MG63 (cell line): ENCODE measurements at regions not wholly inside any gene's neighbourhood (a gene's known extent, or its start where the extent isn't known, plus 50 kb on each side); places are given as distances from the start of the nearest gene placed in this dataset.

Experiments used
- DNase-seq: peaks from one replicate; pipeline ENCODE4 v3.0.0-alpha.2; 2020
- H3K27me3 ChIP-seq: fragments of 250-450 bp; sonication (Bioruptor Pico); 2 replicates; pipeline ENCODE4 v1.5.1; 2020; ENCODE audit warnings: mild to moderate bottlenecking, moderate library complexity
- H3K36me3 ChIP-seq: fragments of 250-450 bp; sonication (Bioruptor Pico); 2 replicates; pipeline ENCODE4 v1.5.1; 2020; ENCODE audit warnings: mild to moderate bottlenecking, moderate library complexity
- H3K4me3 ChIP-seq: fragments of 250-450 bp; sonication (Bioruptor Pico); 2 replicates; pipeline ENCODE4 v1.5.1; 2020; ENCODE audit warnings: mild to moderate bottlenecking, moderate library complexity
- H3K9me3 ChIP-seq: fragments of 250-450 bp; sonication (Bioruptor Pico); 2 replicates; pipeline ENCODE4 v1.5.1; 2020; ENCODE audit warnings: mild to moderate bottlenecking, moderate library complexity

GRCh38 chr2:201978333-201978732, 55.3 kb upstream of the FZD7 start:
- H3K27me3 ChIP-seq = no peaks in the 10 kb centered on the region

GRCh38 chr2:201978986-201979385, 54.7 kb upstream of the FZD7 start:
- Histone ChIP-seq H3K9me3 (no peaks in the 10 kb centered on the region), H3K27me3 (no peaks in the 10 kb centered on the region), H3K36me3 (no peaks in the 10 kb centered on the region), H3K4me3 (no peak overlapping the region)
- peak; percentile 22 for DNase-seq

More at GRCh38 chr2:201978333-201978732, 55.3 kb upstream of the FZD7 start:
- Histone ChIP-seq H3K9me3 (no peaks in the 10 kb centered on the region), H3K4me3 (no peak overlapping the region), H3K36me3 (no peaks in the 10 kb centered on the region)
- DNase-seq = no peak

GRCh38 chr2:201980389-201980821, 53.2 kb upstream of the FZD7 start:
- Histone ChIP-seq H3K9me3 (no peaks in the 10 kb centered on the region), H3K27me3 (no peaks in the 10 kb centered on the region), H3K4me3 (no peak overlapping the region), H3K36me3 (no peaks in the 10 kb centered on the region)
- DNase-seq = no peak

DNA sequence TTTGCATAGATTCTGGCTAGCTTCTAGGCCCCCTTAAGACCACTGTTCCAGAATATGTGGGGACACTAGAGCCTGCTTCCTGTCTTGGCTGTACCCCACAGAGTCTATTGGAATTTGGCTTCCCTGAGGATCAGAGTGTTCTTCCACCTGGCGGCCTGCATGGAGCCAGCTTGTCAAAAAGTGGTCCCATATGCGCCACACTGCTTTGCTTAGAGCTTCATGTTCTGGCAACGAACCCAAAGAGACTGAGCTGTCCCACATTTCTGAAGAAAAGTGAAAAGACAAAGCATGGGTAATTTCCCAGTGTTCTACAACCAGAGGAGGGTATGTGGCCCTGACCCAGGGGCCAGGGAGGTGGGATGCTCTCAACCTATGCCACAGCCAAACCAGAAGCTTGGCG, 52.7 kb upstream of the FZD7 start:
- Histone ChIP-seq H3K9me3 (no peaks in the 10 kb centered on the region), H3K36me3 (no peaks in the 10 kb centered on the region), H3K27me3 (no peaks in the 10 kb centered on the region), H3K4me3 (no peak overlapping the region)
- no peak for DNase-seq

DNA sequence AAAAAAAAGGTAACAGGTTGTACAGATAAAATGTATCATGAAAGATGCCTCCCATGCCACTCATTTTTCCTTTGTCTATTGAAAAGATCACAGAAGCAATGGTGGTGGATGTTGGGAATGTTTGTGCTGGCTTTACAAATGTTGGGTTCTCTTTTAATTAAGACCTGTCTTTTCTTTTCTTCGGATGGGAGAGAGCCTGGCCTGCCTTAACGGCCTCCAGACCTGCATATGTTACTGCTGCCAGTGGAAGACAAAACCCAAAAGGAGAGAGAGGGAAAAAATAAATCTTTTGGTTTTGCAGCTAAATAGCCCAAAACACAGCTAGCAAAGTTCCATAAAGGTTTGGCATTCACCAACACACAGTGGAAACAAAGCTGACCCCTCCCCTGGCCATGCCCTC, 50.5 kb upstream of the FZD7 start:
- no peaks in the 10 kb centered on the region for H3K27me3 ChIP-seq
- DNase-seq = no peak
- H3K36me3 ChIP-seq = no peaks in the 10 kb centered on the region
- H3K4me3 ChIP-seq = no peak overlapping the region
- no peaks in the 10 kb centered on the region for H3K9me3 ChIP-seq

- no peak for DNase-seq
- no peaks in the 10 kb centered on the region for H3K9me3 ChIP-seq
- no peaks in the 10 kb centered on the region for H3K27me3 ChIP-seq
- H3K4me3 ChIP-seq = no peak overlapping the region
- H3K36me3 ChIP-seq = no peaks in the 10 kb centered on the region
These were observed 49.9 kb upstream of the FZD7 start for GRCh38 chr2:201983800-201984199.
